SHP77 treated with DMSO at 0.1 percent for 48 hours (cell line): ENCODE measurements at regions not wholly inside any gene's neighbourhood (a gene's known extent, or its start where the extent isn't known, plus 50 kb on each side); places are given as distances from the start of the nearest gene placed in this dataset.

Source experiments
- DNase-seq: peaks from one replicate; lab custom pipeline; 2025; lab: John Stamatoyannopoulos, UW

GRCh38 chr9:117860849-117861248 is 156.6 kb downstream of the TLR4 start:
- no peak for DNase-seq

DNA sequence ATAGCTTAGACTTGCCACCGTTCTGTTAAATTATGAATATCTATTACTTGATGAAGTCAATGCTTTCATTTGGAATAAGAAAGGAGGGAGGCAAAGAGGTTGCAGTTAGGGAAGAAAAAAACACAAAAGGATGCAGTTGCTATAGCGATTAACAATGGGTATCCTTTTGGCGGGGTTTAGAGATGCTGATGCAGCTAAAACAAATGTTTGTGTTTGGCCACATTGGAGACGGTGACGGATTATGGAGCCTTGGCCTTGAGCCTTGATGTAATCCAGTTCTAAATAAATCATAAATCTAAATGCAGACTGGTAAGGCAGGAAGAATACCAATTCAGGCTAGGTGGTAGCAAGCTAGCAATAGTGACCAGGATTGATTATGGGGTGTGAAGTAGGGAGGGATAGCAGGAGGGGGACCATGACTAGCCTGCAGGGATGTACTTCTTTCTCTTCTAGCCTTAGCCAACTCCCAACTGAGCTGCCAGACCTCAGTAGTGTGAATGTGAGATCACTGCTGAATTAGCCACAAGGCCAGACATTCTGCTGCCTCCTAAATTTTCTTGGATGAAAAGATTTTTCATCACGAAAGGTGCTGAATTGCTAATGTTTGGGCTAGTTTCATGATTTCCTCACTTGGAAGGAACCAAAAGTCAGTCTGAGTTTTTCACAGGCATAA is 160.3 kb downstream of the TLR4 start:
- no peak for DNase-seq

DNA sequence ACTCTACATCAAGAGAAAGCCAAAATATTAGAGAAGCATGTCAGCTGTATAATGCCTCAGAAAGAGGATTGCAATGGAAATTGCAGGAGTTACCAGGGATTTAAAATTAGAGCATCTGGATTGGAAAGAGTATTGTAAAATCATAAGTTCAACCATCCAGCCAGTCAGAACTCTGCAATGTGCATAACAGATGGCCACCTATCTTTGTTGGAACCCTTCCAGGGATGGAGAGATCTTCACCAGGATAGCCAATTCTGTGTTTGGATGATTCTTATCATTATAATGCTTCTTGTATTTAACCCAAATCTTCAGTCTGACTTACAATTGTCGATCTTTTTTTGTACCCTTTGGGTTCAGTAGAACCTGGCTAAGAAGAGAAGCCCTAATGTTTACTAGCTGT is 164.4 kb downstream of the TLR4 start:
- DNase-seq = no peak

DNA sequence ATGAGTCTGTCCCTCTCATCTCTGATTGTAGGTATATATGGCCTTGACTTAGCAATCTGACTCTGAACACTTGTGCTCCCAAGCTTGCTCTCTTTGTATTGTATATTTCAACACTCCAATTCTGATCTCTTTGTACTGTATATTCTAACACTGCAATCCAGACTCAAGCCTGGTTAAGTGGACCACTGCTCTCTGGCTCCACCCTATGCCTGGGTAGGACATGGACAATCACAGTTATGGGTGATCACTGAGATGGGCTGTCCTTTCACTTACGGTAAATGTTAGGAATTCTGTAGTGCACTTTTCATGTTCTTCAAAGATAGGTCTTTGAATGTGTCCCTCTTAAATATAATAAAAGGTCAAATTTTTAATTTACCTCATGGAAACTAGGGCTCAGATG is 165.1 kb downstream of the TLR4 start:
- DNase-seq = no peak

DNA sequence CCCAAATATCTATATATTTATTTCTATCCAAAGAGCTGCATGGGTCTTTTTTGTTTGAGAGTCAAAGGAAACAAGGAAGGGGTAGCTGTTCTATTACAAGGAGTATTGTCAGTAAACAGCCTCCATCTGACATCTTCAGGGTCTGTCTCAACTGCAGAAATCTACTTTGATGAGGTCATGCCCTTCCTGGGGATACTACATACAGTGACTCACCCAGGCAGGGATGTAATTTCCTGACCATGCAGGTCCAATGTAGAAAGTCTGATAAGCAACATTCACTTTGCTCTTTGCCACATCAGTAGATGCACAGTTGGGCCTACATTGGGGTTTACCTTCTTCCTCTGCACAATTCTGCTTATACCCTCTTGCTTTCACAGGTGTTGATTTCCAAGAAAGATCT is 165.5 kb downstream of the TLR4 start:
- no peak for DNase-seq

- DNase-seq = no peak
Measured at GRCh38 chr9:117873664-117874063, 169.5 kb downstream of the TLR4 start.

DNA sequence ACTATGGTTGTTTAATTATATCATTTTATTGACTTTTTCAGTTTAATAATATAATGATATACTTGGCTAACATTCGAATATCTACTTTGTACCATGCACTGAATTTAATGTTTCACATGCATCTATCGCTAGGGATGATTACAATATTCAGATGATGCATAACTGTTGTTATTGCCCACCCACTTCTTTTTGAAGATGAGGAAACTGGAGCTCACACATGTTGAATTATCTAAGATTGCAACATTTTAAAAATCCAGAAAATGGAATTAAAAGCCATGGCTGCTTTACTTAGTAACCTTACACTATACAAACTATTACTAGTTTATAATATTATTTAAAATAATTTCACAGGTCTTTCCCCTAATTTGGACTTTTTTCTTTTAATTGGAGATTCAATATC is 171.7 kb downstream of the TLR4 start:
- no peak for DNase-seq

GRCh38 chr9:117882171-117882570 is 178.0 kb downstream of the TLR4 start:
- DNase-seq = no peak

- no peak for DNase-seq
Measured at GRCh38 chr9:117886616-117887015, 182.4 kb downstream of the TLR4 start.

DNA sequence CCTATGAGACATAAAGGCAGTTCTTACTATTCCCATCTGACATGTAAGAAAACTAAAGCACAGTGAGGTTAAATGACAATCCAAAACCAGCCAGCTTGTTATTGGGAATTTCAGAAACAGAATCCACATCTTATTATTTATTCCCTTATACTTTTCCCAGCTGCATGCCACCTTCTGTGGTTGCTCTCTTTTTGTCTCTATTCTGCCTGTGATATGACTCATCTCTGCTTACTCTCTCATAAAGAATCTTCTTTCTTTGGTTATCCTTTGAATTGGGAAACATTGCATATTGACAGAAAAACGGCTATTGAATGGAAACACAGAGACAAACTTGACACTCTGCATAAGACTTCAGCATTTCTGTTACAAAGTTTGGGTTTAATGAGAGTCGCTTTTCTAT is 183.2 kb downstream of the TLR4 start:
- no peak for DNase-seq

DNA sequence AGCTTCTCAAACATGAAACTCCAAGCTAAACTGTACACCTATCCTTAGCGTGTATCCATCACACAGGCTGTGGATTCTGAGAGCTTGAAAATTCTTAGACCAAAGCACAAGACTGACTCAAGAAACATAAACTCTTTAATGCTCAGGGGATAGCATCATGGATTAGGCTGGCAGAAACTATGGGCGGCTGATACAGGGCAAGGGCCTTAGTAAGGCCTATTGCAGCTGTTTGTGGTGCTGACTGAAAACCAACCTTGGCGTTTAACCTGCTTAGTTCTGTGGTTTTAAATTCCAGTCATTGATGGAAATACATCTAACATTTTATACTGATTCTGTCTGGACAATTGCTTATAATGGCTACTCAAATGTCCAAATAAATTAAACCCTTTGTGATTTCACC is 183.7 kb downstream of the TLR4 start:
- DNase-seq = no peak

DNA sequence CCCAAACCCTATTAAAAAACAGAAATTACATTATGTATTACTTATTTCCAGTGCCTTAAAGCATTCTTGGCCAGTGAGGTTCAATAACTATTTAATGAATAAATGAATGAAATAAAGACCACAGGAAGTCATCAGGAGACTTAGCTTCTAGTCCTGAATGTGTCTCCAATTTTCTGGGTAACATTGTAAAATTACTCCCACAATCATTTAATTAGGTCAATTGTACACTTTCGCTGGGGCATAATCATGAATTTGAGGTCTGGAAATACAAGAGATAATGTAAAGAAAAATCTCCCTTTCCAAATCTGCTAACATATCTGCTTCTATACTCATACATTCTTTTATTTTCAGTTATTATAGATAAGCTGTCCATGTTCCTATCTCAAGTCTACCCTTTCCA is 199.2 kb downstream of the TLR4 start:
- no peak for DNase-seq

DNA sequence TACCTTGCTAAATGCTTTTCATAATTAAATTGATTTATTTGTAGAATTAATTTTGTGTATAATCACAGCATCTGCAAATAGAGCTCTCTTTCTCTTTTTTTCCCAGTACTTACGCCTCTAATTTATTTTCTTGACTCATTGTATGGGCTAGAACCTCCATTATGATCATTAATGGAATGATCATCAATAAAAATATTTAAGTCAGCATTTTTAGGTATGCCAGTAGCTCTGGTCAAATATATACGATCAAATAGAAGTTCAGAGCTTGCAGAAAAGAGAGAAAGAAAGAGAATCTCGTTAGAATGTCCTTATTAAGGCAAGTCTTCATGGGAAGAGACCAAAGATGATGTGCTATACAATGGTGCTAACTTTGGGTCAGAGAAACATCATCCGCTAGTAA is 202.6 kb downstream of the TLR4 start:
- DNase-seq = no peak

DNA sequence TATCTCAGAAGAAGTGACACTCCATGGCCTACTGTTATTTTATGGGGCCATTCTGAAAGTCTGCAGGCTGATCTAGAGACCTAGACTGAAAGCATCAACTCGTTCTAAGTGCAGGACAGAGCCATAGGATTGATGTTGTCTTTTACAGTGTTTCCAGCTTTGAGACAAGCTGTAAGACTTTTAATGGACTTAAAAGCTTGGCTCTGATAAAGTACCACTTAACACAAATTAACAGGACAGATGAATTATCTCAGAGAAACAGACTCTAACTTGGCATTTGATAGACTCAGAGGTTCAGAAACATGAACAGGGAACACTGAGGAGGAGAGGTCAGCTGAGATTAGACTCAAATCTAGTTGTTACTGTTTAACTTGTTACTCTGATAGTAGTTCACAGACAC is 203.2 kb downstream of the TLR4 start:
- DNase-seq = no peak

DNA sequence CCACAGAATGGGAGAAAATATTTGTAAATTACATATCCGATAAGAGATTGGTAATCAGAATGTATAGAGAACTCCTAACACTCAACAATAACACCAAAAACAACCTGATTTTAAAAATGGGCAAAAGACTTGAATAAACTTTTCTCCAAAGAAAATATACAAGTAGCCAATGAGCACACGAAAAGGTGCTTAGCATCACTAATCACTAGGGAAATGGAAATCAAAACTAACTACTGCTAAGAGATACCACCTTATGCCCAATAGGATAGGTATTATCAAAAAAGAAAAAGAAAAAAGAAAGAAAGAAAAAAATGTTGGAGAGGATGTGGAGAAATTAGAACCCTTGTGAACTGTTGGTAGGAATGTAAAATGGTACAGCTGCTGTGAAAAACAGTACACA is 212.1 kb downstream of the TLR4 start:
- no peak for DNase-seq

DNA sequence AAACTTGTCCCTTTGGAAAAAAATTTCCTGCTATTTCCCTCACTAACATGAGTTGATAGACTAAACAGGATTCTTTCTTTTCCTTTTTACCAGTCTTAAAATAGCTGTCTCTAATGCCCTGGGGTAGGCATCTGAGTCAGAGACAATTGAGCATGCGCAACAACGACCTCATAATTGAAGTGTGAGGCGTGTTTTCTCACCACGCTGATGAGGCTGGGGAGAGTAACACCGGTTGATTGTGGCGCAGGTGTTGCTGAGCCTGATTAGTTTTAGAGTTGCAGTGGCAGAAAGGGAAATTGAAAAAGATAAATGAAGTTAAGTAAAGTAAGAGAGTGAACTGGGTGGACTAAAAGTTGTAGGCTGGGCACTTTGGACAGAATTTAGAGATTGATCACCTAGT is 213.7 kb downstream of the TLR4 start:
- no peak for DNase-seq

- no peak for DNase-seq
Measured at GRCh38 chr9:117919538-117919937, 215.3 kb downstream of the TLR4 start.

DNA sequence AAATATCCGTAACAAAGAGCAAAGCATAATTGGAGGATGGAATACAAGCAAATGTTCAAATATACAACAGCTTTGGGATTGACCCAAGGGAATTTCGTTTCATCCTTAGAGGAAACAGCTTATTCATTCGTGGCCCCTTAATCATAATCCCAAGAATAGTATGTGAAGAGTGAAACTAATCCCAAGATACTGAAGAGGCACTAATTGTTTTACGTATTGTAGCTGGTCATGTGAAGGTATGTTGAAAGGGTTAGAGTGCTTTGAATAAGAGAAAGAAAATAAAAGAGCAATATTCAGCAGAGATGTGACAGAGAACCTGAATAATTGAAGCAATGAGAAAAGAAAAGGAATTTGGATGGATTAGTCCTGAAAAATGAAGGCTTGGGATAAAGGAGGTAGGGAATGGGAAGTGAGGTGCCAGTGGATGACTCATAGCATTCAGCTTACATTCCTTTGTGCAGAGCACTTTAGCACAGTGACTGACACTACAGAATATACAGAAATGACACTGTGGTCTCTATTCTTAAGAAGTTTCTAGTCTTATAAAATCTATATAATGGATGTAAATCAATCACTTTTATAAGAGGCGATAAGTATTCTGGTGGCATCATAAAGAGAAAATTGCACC is 221.9 kb downstream of the TLR4 start:
- no peak for DNase-seq

- no peak for DNase-seq
Measured at GRCh38 chr9:117927354-117927753, 223.2 kb downstream of the TLR4 start.

DNA sequence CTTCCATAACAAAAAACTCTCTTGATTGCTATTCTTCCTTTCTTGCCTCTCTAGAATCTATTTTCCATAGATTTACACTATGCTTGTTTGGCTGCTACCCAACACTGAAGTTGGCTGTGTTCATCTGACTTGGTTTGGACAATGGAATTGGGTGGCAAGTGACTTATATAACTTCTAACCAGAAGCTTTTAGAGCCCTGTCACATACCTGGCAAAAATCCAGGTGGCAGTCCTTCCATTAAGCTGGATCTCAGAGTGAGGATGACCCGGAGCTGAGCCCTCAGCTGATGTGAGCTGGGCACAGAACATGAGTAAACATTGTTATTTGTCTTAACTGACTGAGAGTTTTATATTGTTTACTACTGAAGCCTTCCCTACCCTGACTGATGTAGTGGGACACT is 225.7 kb downstream of the TLR4 start:
- DNase-seq = no peak

DNA sequence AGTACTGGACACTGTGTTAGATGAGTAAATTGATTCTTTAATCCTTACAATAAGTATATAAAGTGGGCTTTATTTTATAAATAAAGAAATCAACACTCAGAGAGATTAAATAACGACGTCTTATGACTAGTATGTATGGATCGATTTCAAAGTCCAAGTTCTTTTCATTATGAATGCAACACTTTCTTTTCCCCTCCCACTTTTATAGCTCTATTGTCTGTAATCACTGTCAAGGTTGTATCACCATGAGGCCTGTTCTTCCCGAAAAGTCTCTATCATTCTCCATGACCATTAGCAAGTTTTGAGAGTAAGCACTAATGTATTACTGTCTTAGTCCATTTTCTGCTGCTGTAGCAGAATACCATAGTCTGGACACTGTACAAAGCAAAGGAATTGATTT is 228.4 kb downstream of the TLR4 start:
- DNase-seq = no peak

- no peak for DNase-seq
Measured at GRCh38 chr9:117936185-117937130, 232.3 kb downstream of the TLR4 start.

GRCh38 chr9:117938086-117938485 is 233.9 kb downstream of the TLR4 start:
- no peak for DNase-seq
